HG03280 (cell line): ENCODE measurements at regions not wholly inside any gene's neighbourhood (a gene's known extent, or its start where the extent isn't known, plus 50 kb on each side); places are given as distances from the start of the nearest gene placed in this dataset.

ENCODE experiments used
- ATAC-seq: cut with Tn5 transposase; IDR thresholded peaks from one replicate; pipeline ENCODE4 v1.9.1; 2021; ENCODE audit warnings: mild to moderate bottlenecking, moderate library complexity; ENCODE audit not compliant: unreplicated experiment

DNA sequence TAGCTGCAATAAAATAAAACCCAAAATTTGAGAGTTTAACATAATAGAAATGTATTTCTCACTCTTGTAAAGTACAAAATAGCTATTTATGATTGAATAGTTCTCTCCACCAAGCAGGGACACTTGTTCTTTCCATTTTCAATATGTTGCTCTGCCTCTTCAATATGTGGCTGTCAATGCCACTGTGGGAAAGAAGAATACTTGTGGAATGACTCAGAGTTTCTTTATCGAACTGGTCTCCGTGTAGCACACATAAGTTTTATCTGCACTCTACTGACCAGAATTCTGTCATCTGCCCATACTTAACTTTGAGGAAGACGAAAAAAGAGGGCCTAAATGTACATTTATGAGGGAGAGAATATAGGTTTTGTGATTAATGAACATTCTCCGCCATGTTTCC lies 256.9 kb downstream of the ATXN7L3B start:
- no peak for ATAC-seq

DNA sequence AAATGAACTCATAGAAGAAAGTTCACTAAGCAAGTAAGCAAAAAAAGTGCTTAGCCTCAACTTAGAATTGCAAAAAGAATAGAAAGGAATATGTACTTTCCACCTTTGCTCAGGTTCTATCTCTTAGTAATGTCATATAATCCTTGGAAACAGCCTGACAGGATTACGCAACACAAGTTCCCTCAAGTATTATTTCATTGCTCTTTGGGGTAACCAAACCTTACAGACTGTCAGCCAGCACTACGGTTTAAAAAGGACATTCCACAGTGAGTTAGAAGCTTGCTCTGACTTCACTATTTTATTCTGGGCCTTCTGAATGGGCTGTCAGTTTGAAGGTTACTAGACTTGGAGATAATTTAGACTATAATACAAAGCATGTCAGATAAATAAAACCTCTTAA lies 264.0 kb downstream of the ATXN7L3B start:
- no peak for ATAC-seq

DNA sequence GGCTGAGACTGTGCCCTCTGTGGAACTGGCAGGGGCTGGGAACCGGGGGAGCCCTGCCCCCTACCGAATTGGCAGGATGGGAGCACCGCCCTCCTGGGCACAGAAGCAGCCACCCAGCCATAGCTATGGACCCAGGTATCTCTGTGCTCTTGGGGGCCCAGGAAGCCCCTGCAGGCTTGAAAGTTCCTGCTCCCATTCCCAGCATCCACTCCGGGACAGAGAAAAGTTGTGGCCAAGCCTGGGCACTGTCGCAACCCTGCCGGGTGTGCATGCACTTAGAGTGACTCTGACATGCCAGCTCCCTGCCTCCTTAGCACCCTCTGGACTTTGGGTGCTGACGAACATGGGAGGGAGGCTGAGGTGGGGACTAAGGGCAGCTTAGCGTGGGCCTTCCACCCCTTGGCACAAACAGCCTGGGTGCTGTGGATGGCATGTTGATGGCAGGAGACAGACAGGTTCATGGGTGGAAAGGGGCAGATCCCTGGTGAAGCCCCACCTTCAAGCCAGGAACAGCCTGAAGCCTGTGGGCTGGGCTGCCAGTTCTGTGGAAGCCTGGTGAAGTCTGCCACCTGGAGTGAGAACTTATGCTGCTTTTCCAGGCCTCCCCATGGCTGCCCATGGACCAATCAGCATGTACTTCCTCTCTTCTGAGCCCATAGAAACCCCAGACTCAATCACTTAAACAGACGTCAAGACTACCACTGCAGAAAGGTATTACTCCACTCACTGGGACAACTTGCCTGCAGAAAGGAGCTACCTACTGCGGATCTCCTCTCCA lies 279.0 kb downstream of the ATXN7L3B start:
- no peak for ATAC-seq

DNA sequence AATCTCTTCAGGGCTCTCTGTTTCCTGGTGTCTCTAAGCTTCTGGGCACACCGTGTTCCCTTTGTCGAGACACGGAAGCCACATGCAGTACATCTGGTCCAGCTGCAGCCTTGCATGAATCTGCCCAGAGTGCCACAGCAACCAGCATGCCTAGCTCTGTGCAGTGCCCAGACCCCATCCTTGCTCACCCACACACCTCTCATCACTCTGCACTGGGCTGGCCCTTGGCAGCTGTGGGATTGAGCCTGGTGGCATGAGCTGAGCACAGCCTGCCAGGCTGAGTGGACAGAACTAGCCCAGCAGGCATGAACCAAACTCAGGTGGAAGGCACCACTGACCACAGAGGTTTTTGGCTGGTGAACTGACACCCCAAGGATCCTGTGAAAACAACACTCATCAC lies 279.9 kb downstream of the ATXN7L3B start:
- ATAC-seq: no peak

DNA sequence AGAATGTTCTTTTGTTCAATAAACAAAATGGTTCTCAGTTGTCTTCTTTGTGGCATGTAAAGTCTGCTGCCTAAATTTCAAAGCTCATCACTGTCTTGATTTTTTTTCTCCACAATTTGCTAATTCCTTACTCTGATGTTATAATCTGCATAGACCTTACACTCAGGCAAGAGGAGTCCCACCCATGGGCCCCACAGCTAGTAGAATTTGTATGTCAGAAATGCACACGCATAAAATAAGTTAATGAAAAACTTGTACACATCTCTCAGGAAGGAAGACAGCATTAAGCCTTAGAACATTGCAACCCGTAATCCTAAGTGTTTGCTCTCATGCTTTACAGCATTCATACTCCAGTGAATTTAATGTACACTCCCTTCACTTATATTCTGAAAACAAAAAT lies 280.8 kb downstream of the ATXN7L3B start:
- no peak for ATAC-seq

DNA sequence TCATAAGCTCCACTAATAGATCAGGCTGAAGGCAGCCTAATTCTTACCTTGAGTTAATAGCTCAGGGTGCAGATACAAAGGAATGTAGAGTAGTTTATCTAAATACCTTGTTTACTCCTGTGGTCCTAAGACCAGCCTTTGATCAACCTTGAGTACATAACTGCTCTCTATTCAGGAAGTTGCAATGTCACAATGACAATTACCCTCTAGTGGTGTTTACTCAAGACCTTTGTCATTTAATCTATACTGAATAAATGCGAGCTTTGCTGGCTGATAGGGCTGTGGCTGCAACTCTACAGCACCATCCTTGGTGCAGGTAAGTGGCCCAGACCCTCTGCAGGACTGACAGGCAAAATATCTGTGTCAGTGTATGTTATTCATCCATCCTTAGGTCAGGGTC lies 282.7 kb downstream of the ATXN7L3B start:
- ATAC-seq: no peak

DNA sequence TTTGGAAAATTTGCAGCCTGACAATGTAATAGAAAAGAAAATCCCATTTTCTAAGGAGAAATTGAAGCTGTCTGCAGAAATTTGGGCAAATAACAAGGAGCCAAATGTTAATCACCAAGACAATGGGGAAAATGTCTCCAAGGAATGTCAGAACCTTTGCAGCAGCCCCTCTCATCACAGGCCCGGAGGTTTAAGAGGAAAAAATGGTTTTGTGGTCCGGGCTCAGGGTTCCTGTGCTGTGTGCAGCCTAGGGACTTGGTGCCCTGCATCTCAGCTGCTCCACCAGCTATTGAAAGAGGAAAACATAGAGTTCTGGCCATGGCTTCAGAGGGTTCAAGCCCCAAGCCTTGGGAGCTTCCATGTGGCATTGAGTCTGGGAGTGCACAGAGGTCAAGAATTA lies 298.9 kb downstream of the ATXN7L3B start:
- ATAC-seq: no peak

DNA sequence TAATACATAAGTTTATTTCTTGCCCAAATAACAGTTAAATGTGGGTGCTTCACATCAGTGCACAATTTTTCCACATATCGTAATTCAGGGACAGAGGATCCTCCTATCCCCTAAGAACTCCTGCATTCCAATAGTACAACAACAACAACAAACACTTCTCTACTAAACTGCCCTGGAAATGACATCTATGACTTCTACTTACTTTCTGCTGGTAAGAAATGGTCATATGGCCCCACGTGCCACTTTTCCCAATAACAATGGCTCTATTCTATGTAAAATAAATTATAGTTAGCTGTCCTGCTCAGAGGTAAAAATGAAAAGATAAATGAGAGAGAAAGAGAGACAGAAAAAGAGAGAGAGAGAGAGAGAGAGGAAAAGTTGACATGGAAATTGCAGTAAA lies 308.5 kb downstream of the ATXN7L3B start:
- no peak for ATAC-seq

DNA sequence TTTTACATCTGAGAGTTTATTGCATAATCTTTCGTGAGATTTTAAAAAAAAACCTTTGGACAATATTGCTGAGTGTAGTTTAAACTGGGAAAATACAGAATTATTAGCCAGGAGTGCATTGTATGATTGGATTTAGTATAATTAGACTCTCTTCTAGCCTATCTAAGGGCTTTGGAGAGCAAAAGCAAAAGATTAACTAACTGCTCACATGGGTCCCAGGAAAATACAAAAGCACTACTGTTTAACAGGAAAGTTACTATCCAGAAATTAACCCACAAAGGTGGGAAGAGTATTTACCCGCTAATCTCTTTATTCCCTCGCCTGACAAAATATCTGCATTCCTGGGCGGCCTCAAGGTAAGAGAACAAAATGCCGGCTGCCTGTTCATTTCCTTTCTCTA lies 309.5 kb downstream of the ATXN7L3B start:
- no peak for ATAC-seq

DNA sequence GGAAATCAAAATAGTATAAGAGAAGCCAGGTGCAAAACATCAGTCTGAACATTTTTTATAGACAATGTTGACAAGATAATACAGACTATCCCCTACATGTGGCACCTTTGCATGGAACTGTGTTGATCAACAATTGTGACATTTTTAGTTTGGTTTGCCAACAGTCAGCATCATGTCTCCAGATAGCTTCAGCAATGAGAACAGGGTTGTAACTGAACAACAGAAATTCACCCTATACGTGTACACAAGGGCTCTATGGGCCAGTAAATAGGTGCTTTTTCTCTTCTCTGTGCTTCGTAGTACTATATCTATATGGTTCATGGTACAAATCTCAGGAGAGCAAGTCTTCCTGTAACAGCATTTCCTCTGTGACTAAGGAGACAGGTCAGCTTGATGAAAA lies 310.4 kb downstream of the ATXN7L3B start:
- ATAC-seq: no peak

DNA sequence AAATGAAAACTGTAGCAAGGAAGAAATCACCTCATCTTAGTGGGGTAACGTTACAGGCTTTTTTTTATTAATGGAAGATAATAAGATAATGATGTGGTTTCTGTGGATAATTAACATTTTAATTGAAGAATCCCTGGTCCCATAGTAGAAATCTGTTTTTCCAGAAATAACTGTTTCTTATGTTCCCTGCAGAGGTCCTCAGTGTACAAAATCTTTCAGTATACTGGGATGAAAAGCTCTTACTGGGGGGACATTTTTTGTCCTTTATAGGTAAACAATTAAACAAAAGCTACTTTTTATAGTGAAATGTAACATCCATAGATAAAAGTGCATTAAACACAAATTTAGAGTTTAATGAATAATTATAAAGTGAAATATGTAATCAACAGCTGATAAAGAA lies 312.2 kb downstream of the ATXN7L3B start:
- ATAC-seq: no peak

DNA sequence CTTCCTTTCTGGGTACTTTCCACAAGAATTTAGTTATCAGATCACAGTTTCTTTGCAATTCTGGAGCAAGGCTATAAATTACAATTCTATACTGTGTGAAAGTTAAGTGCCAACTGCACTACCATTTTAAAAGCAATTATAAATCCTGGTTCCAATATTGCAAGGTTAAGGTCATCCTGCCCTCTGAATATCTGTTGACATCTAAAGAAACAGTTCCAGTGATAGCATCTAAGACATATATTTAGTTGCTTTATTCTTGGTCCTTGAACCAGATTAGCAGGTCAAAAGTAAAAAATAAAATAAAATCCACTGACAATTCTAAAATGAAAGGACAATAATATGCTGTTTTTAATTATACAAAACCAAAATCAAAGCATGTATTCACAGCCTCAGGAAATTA lies 334.2 kb downstream of the ATXN7L3B start:
- ATAC-seq: no peak

DNA sequence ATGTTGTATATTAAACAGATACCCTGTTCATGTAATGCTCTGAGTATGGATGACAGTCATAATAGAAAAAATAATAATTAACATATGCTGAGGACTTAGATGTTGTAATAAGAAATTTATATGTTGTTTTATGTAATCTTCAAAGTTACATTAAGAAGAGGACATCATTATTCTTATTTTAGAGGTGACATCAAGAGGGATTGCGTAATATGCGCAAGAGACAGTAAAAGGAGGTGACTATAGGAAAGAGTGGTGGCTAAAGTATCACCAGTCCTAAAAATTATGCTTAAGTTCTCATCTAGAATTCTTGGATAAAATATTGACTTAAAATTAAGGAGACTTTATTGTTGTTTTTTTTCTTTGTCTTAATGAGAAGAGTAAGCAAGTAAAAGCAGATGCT lies 323.9 kb downstream of the KCNC2 start:
- no peak for ATAC-seq

DNA sequence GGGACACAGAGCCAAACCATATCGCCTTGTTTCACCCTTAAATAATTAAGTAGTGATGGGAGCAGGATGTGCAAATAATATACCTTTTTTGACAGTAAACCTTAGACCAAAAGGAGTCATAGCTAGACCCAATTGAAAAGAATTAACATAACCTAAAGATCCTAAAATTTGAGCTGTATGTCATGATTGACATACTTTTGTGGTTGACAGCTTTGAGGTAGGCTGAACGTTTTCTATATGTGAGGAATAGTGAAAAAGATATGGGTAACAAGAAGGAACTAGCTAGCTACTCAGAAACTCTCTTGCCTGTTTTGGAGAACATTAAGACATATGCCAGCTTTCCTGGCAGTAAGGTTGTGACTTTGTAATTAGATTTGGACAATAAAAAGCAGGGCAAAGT lies 320.6 kb downstream of the KCNC2 start:
- ATAC-seq: no peak

DNA sequence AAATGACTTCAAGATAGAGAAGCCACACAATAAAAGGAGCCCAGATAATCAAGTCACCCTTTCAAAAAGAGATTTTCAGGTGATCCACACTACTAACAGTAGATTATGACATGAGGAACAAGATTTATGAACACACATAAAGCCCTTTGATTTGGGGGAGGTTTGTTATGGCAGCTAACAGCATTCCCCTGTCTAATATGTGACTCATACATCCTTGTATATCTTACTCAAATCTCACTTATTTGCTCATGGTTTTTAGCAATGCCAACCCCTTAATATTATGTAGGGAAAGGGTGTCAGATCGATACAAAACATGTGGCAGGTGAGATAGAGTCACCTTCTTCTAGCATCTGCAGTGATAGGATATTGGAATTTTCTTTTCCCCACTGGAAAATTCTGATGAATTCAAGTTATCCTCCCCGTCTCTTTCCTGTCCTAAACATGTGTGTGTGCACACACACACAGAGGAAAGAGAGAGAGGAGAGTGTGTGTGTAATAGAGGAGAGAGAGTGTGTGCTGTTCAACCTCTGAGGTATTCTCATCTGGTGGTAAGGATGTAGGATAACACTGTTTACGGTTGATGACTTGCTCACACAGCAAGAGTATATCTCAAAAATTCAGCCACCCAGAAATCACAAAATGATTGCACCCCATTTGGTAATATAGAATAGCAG lies 319.9 kb downstream of the KCNC2 start:
- ATAC-seq: peak; percentile 66

DNA sequence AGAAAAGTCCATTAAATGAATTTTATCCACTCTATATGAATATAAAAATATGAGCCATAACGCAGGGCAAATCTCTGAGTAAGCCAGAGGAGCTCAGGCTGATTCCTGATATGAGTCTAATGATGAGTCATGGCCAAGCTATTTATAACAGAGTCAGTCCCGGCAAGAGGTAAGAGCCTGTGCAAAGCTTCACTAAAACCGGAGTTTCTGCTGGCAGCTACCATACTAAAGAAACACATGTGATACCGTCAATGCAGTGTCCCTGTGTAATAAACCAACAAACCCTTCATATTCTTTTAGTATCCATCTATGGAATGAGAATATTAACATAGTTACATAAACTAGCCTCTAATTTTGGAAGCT lies 319.4 kb downstream of the KCNC2 start:
- peak; percentile 95 for ATAC-seq

DNA sequence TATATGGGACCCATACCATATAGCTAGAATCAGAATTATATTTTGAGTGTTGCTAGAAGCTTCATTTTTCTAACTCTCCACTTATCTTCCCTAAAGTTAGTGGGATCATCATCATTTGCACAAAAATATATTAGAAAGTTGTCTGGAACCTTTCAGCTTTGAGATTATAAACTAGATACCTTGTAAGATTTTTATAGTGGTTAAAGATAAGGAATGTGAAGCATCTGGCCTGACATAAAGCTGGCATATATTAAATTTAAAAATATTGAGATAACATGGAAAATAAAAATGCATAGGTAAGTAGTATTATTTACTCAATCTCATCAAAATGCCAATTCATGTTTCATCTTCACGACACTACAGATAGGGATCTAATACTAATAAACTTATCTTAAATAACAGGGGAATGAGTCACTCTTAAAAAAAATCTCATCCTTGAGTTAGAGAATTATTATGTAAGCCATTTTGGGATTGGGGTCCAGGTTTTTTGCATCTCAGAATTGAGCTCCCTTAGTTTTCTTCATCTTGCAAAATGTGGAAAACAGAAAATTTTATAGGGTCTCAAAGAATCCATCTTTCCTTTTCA lies 318.5 kb downstream of the KCNC2 start:
- ATAC-seq: no peak

DNA sequence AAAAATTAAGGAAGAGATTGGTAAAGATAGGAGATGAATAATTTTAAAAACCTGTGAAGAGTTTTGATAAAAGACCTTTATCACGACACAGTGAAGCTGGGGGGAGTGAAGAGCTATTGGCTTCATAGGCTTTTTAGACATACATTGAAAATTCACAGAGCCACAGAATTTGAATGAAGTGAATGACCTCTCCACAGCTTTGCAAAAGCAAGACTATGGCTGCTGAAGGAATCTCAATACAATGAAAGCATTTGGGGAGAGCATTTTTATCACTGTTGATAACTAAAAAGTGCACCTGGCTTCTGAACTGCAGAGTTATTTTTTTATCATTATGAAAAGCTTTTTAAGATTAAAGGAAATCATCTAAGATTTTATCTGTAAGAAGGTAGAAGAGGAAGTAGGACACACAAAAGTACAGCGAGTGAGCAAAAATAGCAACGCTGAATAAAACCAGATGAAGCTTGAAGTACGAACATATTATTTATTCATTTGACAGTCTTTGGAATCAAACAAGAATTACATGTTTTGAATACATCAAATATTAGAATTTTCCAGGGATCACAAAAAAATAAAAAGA lies 317.5 kb downstream of the KCNC2 start:
- ATAC-seq: no peak

DNA sequence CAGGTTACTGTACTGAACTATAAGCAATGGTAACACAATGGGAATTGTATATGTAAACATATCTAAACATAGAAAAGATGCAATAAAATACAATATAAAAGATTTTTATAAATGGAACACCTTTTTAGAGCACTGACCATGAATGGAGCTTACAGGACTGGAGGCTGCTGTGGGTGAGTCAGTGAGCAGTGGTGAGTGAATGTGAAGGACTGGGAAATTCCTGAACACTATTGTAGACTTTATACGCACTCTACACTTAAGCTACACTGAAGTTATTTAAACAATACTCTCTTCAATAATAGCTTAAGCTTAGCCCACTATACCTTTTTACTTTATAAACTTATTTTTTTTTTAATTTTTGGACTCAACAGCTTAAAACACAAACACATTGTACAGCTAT lies 313.5 kb downstream of the KCNC2 start:
- ATAC-seq: no peak

DNA sequence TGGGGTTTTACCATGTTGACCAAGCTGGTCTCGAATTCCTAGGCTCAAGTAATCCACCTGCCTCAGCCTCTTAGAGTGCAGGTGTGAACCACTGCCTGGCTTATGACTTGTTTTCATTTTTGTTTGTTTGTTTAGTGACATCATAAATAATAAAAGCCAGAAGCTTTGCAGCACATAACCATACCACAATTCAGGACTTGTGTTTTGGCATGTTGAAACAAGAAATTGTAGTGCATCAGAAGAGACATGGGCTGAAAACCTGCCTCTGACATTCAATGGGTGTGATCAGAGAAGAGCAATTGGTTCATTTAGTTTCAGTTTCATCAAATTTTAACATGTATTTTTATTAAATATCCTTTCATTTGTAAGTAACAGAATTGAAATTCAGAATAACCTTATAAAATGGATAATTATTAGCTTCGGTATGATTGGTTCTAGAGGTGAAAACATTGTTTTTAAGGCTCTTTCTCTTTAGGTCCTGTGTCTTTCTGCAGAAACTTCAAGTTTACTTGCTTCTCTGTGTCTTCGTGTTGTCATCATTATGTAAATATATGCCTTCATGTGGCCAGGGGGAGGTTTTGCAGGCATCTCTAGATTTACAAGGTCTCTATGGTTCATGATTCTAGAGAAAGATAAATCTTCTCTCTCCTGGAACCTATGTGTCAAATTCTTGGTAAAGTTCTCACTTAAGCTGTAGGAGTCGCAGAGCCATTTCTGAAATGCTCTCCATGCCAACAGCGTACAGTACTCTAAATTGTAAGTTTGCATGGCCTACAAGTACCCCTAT lies 312.0 kb downstream of the KCNC2 start:
- peak; percentile 44 for ATAC-seq
